H9 (cell line): ENCODE measurements at regions not wholly inside any gene's neighbourhood (a gene's known extent, or its start where the extent isn't known, plus 50 kb on each side); places are given as distances from the start of the nearest gene placed in this dataset.

Experiments
- DNase-seq: peaks from one replicate; pipeline ENCODE4 v3.0.0-alpha.2; 2017
- H2AFZ ChIP-seq: one replicate; pipeline ENCODE4 v1.6.1; 2013; ENCODE audit warnings: mild to moderate bottlenecking, low read length, control low read depth, moderate library complexity
- H2AK5ac ChIP-seq: 2 replicates; pipeline ENCODE4 v1.6.1; 2013; ENCODE audit warnings: low read length, control low read depth, mixed read lengths; ENCODE audit not compliant: insufficient read length
- H2BK120ac ChIP-seq: one replicate; pipeline ENCODE4 v1.6.1; 2013; ENCODE audit warnings: low read depth, mild to moderate bottlenecking, low read length, control low read depth, inconsistent platforms; ENCODE audit not compliant: poor library complexity, severe bottlenecking
- H2BK12ac ChIP-seq: 2 replicates; pipeline ENCODE4 v1.6.1; 2013; ENCODE audit warnings: low read length, control low read depth, mixed read lengths, low read depth; ENCODE audit not compliant: insufficient read length
- H2BK15ac ChIP-seq: 2 replicates; pipeline ENCODE4 v1.6.1; 2013; ENCODE audit warnings: low read depth, low read length, control low read depth
- H2BK20ac ChIP-seq: one replicate; pipeline ENCODE4 v1.6.1; 2013; ENCODE audit warnings: low read depth, mild to moderate bottlenecking, low read length, control low read depth, inconsistent platforms; ENCODE audit not compliant: poor library complexity, severe bottlenecking
- H2BK5ac ChIP-seq: 2 replicates; pipeline ENCODE4 v1.6.1; 2013; ENCODE audit warnings: low read length, control low read depth, mixed read lengths; ENCODE audit not compliant: insufficient read length
- H3K14ac ChIP-seq: 2 replicates; pipeline ENCODE4 v1.6.1; 2013; ENCODE audit warnings: low read length, control low read depth; ENCODE audit not compliant: insufficient read depth
- H3K18ac ChIP-seq: 2 replicates; pipeline ENCODE4 v1.6.1; 2013; ENCODE audit warnings: low read depth, mild to moderate bottlenecking, mixed read lengths, low read length, control low read depth; ENCODE audit not compliant: insufficient read length
- H3K23ac ChIP-seq: 2 replicates; pipeline ENCODE4 v1.6.1; 2013; ENCODE audit warnings: low read length, control low read depth, mixed read lengths, low read depth; ENCODE audit not compliant: insufficient read length
- H3K23me2 ChIP-seq: 2 replicates; pipeline ENCODE4 v1.6.1; 2013; ENCODE audit warnings: low read depth, mild to moderate bottlenecking, mixed read lengths, low read length, control low read depth; ENCODE audit not compliant: insufficient read length, poor library complexity, severe bottlenecking
- H3K27ac ChIP-seq: 2 replicates; pipeline ENCODE4 v1.5.1; 2013; ENCODE audit warnings: low read length, control low read depth, mixed read lengths, low read depth; ENCODE audit not compliant: insufficient read length
- H3K27me3 ChIP-seq: 2 replicates; pipeline ENCODE4 v1.6.1; 2013; ENCODE audit warnings: low read length, control low read depth, inconsistent platforms; ENCODE audit not compliant: insufficient read depth
- H3K4ac ChIP-seq: 2 replicates; pipeline ENCODE4 v1.6.1; 2013; ENCODE audit warnings: low read depth, mild to moderate bottlenecking, control low read depth, inconsistent platforms, low read length, moderate library complexity
- H3K4me1 ChIP-seq: 2 replicates; pipeline ENCODE4 v1.6.1; 2013; ENCODE audit warnings: low read length, control low read depth, inconsistent platforms; ENCODE audit not compliant: insufficient read depth
- H3K4me2 ChIP-seq: 2 replicates; pipeline ENCODE4 v1.6.1; 2013; ENCODE audit warnings: low read length, control low read depth, mixed read lengths; ENCODE audit not compliant: insufficient read length, insufficient read depth
- H3K56ac ChIP-seq: 2 replicates; pipeline ENCODE4 v1.6.1; 2013; ENCODE audit warnings: low read depth, mild to moderate bottlenecking, mixed read lengths, low read length, control low read depth; ENCODE audit not compliant: insufficient read length
- H3K79me1 ChIP-seq: 2 replicates; pipeline ENCODE4 v1.6.1; 2013; ENCODE audit warnings: low read depth, mild to moderate bottlenecking, moderate library complexity, low read length, control low read depth, inconsistent platforms; ENCODE audit not compliant: insufficient read depth, poor library complexity, severe bottlenecking
- H3K79me2 ChIP-seq: 2 replicates; pipeline ENCODE4 v1.6.1; 2013; ENCODE audit warnings: low read length, control low read depth, inconsistent platforms; ENCODE audit not compliant: insufficient read depth
- H3K9ac ChIP-seq: 2 replicates; pipeline ENCODE4 v1.6.1; 2013; ENCODE audit warnings: low read length, control low read depth, mixed read lengths; ENCODE audit not compliant: insufficient read length; ENCODE audit errors: extremely low read depth
- H3K9me3 ChIP-seq: one replicate; pipeline ENCODE4 v1.6.1; 2013; ENCODE audit warnings: low read depth, low read length, inconsistent platforms; ENCODE audit not compliant: control insufficient read depth
- H3T11ph ChIP-seq: one replicate; pipeline ENCODE4 v1.6.1; 2013; ENCODE audit warnings: mild to moderate bottlenecking, low read length, control low read depth, inconsistent platforms
- H4K20me1 ChIP-seq: one replicate; pipeline ENCODE4 v1.6.1; 2013; ENCODE audit not compliant: control insufficient read depth, insufficient read length, insufficient read depth
- H4K5ac ChIP-seq: 2 replicates; pipeline ENCODE4 v1.6.1; 2013; ENCODE audit warnings: low read depth, mild to moderate bottlenecking, mixed read lengths, low read length, control low read depth; ENCODE audit not compliant: insufficient read length
- H4K8ac ChIP-seq: replicated peaks from 2 replicates; pipeline ENCODE4 v1.6.1; 2013; ENCODE audit warnings: low read length, control low read depth, mixed read lengths, low read depth; ENCODE audit not compliant: insufficient read length
- H4K91ac ChIP-seq: 2 replicates; pipeline ENCODE4 v1.6.1; 2013; ENCODE audit warnings: low read depth, mild to moderate bottlenecking, moderate library complexity, mixed read lengths, low read length, control low read depth; ENCODE audit not compliant: insufficient read length
- H3K27ac Mint-ChIP-seq, 3 experiments: 2 replicates in 2 of 3; 3 replicates in 1 of 3; pipeline ENCODE4 v1.8.0; 2020 to 2021; ENCODE audit warnings: mixed read lengths in 3 of 3, mild to moderate bottlenecking in 1 of 3, moderate library complexity in 1 of 3
- H3K27me3 Mint-ChIP-seq: 2 replicates; pipeline ENCODE4 v1.8.0; 2021; ENCODE audit warnings: low read depth, mild to moderate bottlenecking, moderate library complexity, mixed read lengths
- H3K36me3 Mint-ChIP-seq, 3 experiments: 2 replicates in 2 of 3; 3 replicates in 1 of 3; pipeline ENCODE4 v1.8.0; 2020 to 2021; ENCODE audit warnings: low read depth in 3 of 3, mixed read lengths in 3 of 3; ENCODE audit not compliant: insufficient read depth in 1 of 3
- H3K4me1 Mint-ChIP-seq, 2 experiments: 2 replicates each; pipeline ENCODE4 v1.8.0; 2020; ENCODE audit warnings: mixed read lengths in 2 of 2
- H3K4me3 Mint-ChIP-seq, 2 experiments: 2 replicates in 1 of 2; 3 replicates in 1 of 2; pipeline ENCODE4 v1.8.0; 2020 to 2021; ENCODE audit warnings: mild to moderate bottlenecking in 2 of 2, mixed read lengths in 2 of 2, moderate library complexity in 1 of 2
- H3K9me3 Mint-ChIP-seq, 2 experiments: 2 replicates in 1 of 2; 3 replicates in 1 of 2; pipeline ENCODE4 v1.8.0; 2020; ENCODE audit warnings: mild to moderate bottlenecking in 2 of 2, mixed read lengths in 2 of 2, moderate library complexity in 1 of 2
- CTCF ChIP-seq: fragments of 200-600 bp; sonication (generic); conservative IDR thresholded peaks from 3 replicates; pipeline ENCODE4 v1.8.0; 2021; ENCODE audit warnings: antibody characterized with exemption, mild to moderate bottlenecking
- WGBS: extraction: QIAGEN DNeasy Blood & Tissue Kit; methylation state at CpG from one replicate; pipeline ENCODE4 v1.1.7; 2013; ENCODE audit warnings: missing lambda C conversion rate, low lambda C conversion rate, mixed read lengths; ENCODE audit not compliant: insufficient read length; ENCODE audit errors: extremely low coverage; 5-methylcytosine and 5-hydroxymethylcytosine counted together

- Mint-ChIP-seq H3K4me3 (no peak overlapping the region), H3K9me3 (no peaks in the 10 kb centered on the region), H3K27me3 (no peaks in the 10 kb centered on the region), H3K27ac (no peak overlapping the region), H3K36me3 (no peaks in the 10 kb centered on the region), H3K4me1 (peaks cover 0 to 7% of the 10 kb centered on the region in 2 experiments; a peak in 2 of 4 replicates)
- Histone ChIP-seq H3K9me3 (no peaks in the 10 kb centered on the region), H4K8ac (no peak overlapping the region), H3K27me3 (no peaks in the 10 kb centered on the region), H2BK15ac (no peak overlapping the region), H2BK5ac (no peak overlapping the region), H2BK120ac (no peak overlapping the region), H2AK5ac (no peak overlapping the region), H4K20me1 (no peaks in the 10 kb centered on the region), H3K23ac (no peak overlapping the region), H3K4ac (no peak overlapping the region), H4K91ac (no peak overlapping the region), H3K4me1 (no peaks in the 10 kb centered on the region), H4K5ac (no peak overlapping the region), H3K27ac (no peak overlapping the region), H3T11ph (no peak overlapping the region), H2BK12ac (no peak overlapping the region), H3K14ac (no peak overlapping the region), H2AFZ (no peak overlapping the region), H3K79me1 (no peaks in the 10 kb centered on the region), H3K56ac (no peak overlapping the region), H3K18ac (no peak overlapping the region), H3K79me2 (no peaks in the 10 kb centered on the region), H3K4me2 (no peak overlapping the region), H2BK20ac (no peak overlapping the region), H3K23me2 (no peaks in the 10 kb centered on the region), H3K9ac (no peak overlapping the region)
- no CpG with 5 or more reads among the region's 3 CpGs for WGBS
- TF ChIP-seq CTCF, result no peak
- no peak for DNase-seq
Observed at GRCh38 chr4:96912716-96913115, 1072.8 kb downstream of the PDHA2 start.
